Testis (tissue), 2 donors: ENCODE measurements at regions not wholly inside any gene's neighbourhood (a gene's known extent, or its start where the extent isn't known, plus 50 kb on each side); places are given as distances from the start of the nearest gene placed in this dataset.

ENCODE experiments used
- DNase-seq: peaks from one replicate; pipeline ENCODE4 v3.0.0-alpha.2; 2019
- H3K27ac ChIP-seq, 2 donors: fragments of 200-600 bp; sonication (generic); one replicate each; pipeline ENCODE4 v1.5.1; 2019
- H3K27me3 ChIP-seq: fragments of 200-600 bp; sonication (generic); one replicate; pipeline ENCODE4 v1.5.1; 2019
- H3K36me3 ChIP-seq: fragments of 200-600 bp; sonication (generic); one replicate; pipeline ENCODE4 v1.5.1; 2017; ENCODE audit warnings: low read depth; ENCODE audit errors: missing control alignments
- H3K4me1 ChIP-seq: fragments of 200-600 bp; sonication (generic); one replicate; pipeline ENCODE4 v1.5.1; 2019
- H3K4me3 ChIP-seq, 2 donors: fragments of 200-600 bp; sonication (generic); one replicate each; pipeline ENCODE4 v1.5.1; 2017 to 2019
- H3K9me3 ChIP-seq: fragments of 200-600 bp; sonication (generic); one replicate; pipeline ENCODE4 v1.5.1; 2017
- POLR2A ChIP-seq: fragments of 450-650 bp; IDR thresholded peaks from one replicate; pipeline ENCODE4 v1.6.1; 2017; ENCODE audit warnings: antibody characterized with exemption, mild to moderate bottlenecking, moderate library complexity
- WGBS, 2 donors: methylation state at CpG; one replicate each; pipeline ENCODE4 v1.1.5; 2018; 5-methylcytosine and 5-hydroxymethylcytosine counted together
- intact Hi-C: fragments of 100-400 bp; cut with DNase I; formaldehyde crosslinking; loops from one replicate; pipeline ENCODE4 v1.15.1; 2023; ENCODE audit warnings: low total_unique reads
- TF ChIP-seq, protein P1 (sequence below), 3 experiments: fragments of 450-650 bp in 2 of 3; fragments of 200-600 bp in 1 of 3; sonication (generic) in 1 of 3; IDR thresholded peaks; one replicate each; pipeline ENCODE4 v1.5.1; 2016 to 2019; ENCODE audit warnings: antibody characterized with exemption in 3 of 3, mild to moderate bottlenecking in 2 of 3, moderate library complexity in 1 of 3

DNA sequence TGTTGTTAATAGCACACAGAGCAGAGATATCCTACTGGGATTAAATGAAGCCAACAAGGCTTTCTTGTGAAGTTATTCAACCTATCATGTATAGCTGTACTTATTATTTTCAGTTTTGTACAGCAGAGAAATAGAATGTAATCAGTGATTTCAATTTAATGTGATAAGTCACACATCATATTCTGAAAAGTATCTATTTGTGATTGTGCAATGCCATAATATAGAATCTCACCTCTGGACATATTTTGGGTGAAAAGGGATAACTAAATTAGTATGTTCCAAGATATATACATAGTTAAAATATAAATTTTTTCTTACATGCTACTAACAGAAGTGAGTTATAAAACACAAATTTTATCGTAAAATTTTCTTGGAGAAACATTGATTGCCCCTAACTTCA lies 544.3 kb upstream of the KIF2B start:
- no peak for TF ChIP-seq POLR2A
- TF ChIP-seq, protein P1, sequence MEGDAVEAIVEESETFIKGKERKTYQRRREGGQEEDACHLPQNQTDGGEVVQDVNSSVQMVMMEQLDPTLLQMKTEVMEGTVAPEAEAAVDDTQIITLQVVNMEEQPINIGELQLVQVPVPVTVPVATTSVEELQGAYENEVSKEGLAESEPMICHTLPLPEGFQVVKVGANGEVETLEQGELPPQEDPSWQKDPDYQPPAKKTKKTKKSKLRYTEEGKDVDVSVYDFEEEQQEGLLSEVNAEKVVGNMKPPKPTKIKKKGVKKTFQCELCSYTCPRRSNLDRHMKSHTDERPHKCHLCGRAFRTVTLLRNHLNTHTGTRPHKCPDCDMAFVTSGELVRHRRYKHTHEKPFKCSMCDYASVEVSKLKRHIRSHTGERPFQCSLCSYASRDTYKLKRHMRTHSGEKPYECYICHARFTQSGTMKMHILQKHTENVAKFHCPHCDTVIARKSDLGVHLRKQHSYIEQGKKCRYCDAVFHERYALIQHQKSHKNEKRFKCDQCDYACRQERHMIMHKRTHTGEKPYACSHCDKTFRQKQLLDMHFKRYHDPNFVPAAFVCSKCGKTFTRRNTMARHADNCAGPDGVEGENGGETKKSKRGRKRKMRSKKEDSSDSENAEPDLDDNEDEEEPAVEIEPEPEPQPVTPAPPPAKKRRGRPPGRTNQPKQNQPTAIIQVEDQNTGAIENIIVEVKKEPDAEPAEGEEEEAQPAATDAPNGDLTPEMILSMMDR (IDR thresholded peaks at IDR 0.05): no peak
- no peak for DNase-seq
- Histone ChIP-seq H3K4me1 (no peaks in the 10 kb centered on the region), H3K27ac (no peak overlapping the region), H3K27me3 (no peaks in the 10 kb centered on the region), H3K4me3 (no peak overlapping the region), H3K36me3 (no peaks in the 10 kb centered on the region), H3K9me3 (no peaks in the 10 kb centered on the region)
- WGBS, 2 donors: 86 to 87% methylated on average over 1 of the region's 1 CpG
- intact Hi-C loops: no loop called here

DNA sequence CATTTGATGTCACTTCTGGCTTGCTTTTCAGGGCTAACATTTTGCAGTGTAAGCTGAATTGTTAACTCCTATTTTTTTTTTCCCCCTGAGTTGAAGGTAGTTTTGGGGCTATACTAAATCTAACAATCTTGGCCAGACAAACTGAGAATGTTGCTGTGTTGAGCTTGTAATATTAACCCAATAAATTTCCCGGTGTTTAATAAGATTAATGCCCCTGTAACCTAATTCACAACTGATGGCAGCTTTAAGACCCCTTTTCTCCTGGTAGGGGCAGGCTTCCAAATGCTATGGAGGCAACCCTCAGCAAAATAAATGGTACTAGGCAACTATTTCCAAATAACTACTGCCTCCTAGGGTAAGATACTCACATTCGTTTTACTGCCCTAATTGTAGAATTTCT lies 549.6 kb upstream of the KIF2B start:
- no peak overlapping the region for H3K4me3 ChIP-seq
- TF ChIP-seq POLR2A: no peak
- TF ChIP-seq, protein P1 (IDR thresholded peaks at IDR 0.05): no peak
- no peaks in the 10 kb centered on the region for H3K4me1 ChIP-seq
- no peaks in the 10 kb centered on the region for H3K9me3 ChIP-seq
- no peak overlapping the region for H3K27ac ChIP-seq
- H3K36me3 ChIP-seq: no peaks in the 10 kb centered on the region
- intact Hi-C loops: no loop called here
- no peak for DNase-seq
- no peaks in the 10 kb centered on the region for H3K27me3 ChIP-seq
- WGBS, 2 donors: 61 to 68% methylated on average over 2 of the region's 2 CpGs

- H3K27me3 ChIP-seq: no peaks in the 10 kb centered on the region
- WGBS, 2 donors: 69 to 72% methylated on average over 1 of the region's 1 CpG
- no peaks in the 10 kb centered on the region for H3K4me1 ChIP-seq
- no peak for DNase-seq
- TF ChIP-seq, protein P1 (IDR thresholded peaks at IDR 0.05): no peak
- H3K27ac ChIP-seq: no peak overlapping the region
- intact Hi-C loops: no loop called here
- H3K4me3 ChIP-seq: no peak overlapping the region
- H3K9me3 ChIP-seq: no peaks in the 10 kb centered on the region
- no peaks in the 10 kb centered on the region for H3K36me3 ChIP-seq
These were observed 551.8 kb upstream of the KIF2B start for GRCh38 chr17:53270936-53271335.

DNA sequence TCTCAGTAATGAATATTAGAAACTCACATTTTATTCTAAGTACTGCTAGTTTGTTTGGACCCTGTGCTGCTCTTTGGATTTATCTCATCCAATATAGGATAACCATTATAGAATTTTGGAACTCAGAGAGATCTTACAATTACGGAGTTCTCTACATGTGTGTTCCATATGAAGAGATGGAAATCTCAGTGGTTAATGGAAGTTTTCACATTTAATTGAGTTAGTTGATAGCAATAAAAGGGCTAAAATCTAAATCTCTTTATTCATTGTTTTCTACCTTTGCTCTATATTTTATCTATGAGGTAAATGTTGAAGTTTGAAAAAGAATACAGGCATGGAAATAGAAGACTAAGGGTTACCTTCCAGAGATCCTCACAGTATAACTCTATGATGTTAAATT lies 558.0 kb upstream of the KIF2B start:
- intact Hi-C loops: no loop called here
- Histone ChIP-seq H3K27me3 (no peaks in the 10 kb centered on the region), H3K27ac (no peak overlapping the region), H3K4me3 (no peak overlapping the region), H3K9me3 (no peaks in the 10 kb centered on the region), H3K4me1 (no peaks in the 10 kb centered on the region), H3K36me3 (no peaks in the 10 kb centered on the region)
- TF ChIP-seq POLR2A: no peak
- TF ChIP-seq, protein P1 (IDR thresholded peaks at IDR 0.05): no peak
- WGBS, 2 donors: 79 to 89% methylated on average over 1 of the region's 1 CpG
- no peak for DNase-seq

- DNase-seq: no peak
- H3K4me3 ChIP-seq: no peak overlapping the region
- intact Hi-C loops: no loop called here
- no peaks in the 10 kb centered on the region for H3K9me3 ChIP-seq
- H3K27me3 ChIP-seq: no peaks in the 10 kb centered on the region
- no peak overlapping the region for H3K27ac ChIP-seq
- H3K36me3 ChIP-seq: no peaks in the 10 kb centered on the region
- no peaks in the 10 kb centered on the region for H3K4me1 ChIP-seq
- 40 to 55% methylated on average over 1 of the region's 1 CpG for WGBS, 2 donors
- TF ChIP-seq POLR2A: no peak
- TF ChIP-seq, protein P1 (IDR thresholded peaks at IDR 0.05): no peak
These were observed 568.6 kb upstream of the KIF2B start for GRCh38 chr17:53253956-53254597.
